Neural cell (in vitro differentiated cells): ENCODE measurements at regions not wholly inside any gene's neighbourhood (a gene's known extent, or its start where the extent isn't known, plus 50 kb on each side); places are given as distances from the start of the nearest gene placed in this dataset.

Source experiments
- EP300 ChIP-seq: fragments of 450-650 bp; conservative IDR thresholded peaks from 2 replicates; pipeline ENCODE4 v1.6.1; 2014; ENCODE audit warnings: antibody characterized with exemption, mild to moderate bottlenecking, moderate library complexity; ENCODE audit not compliant: poor library complexity, severe bottlenecking
- EZH2 ChIP-seq: fragments of 200-600, 300-800 bp; shearing (Covaris generic), sonication (generic); IDR thresholded peaks from 2 replicates; pipeline ENCODE4 v1.6.1; 2014; ENCODE audit warnings: antibody characterized with exemption, low read length, borderline replicate concordance, mild to moderate bottlenecking; ENCODE audit not compliant: insufficient read depth, poor library complexity, severe bottlenecking
- MXI1 ChIP-seq: fragments of 450-650 bp; conservative IDR thresholded peaks from 2 replicates; pipeline ENCODE4 v1.6.1; 2014; ENCODE audit warnings: antibody characterized with exemption, mild to moderate bottlenecking; ENCODE audit not compliant: poor library complexity, severe bottlenecking
- POLR2AphosphoS5 ChIP-seq: IDR thresholded peaks from 2 replicates; pipeline ENCODE4 v1.6.1; 2012
- RAD21 ChIP-seq: fragments of 450-650 bp; conservative IDR thresholded peaks from 2 replicates; pipeline ENCODE4 v1.6.1; 2014; ENCODE audit warnings: antibody characterized with exemption, mild to moderate bottlenecking, moderate library complexity
- SMC3 ChIP-seq: fragments of 450-650 bp; conservative IDR thresholded peaks from 2 replicates; pipeline ENCODE4 v1.6.1; 2014; ENCODE audit warnings: antibody characterized with exemption, mild to moderate bottlenecking, moderate library complexity; ENCODE audit not compliant: poor library complexity
- TAF1 ChIP-seq: IDR thresholded peaks from 2 replicates; pipeline ENCODE4 v1.6.1; 2012; ENCODE audit warnings: low read depth
- TF ChIP-seq, protein P1 (sequence below): fragments of 450-650 bp; IDR thresholded peaks from 2 replicates; pipeline ENCODE4 v1.5.1; 2014; ENCODE audit warnings: antibody characterized with exemption, mild to moderate bottlenecking, moderate library complexity; ENCODE audit not compliant: poor library complexity, severe bottlenecking
- TF ChIP-seq, protein P2 (sequence below): IDR thresholded peaks from 2 replicates; pipeline ENCODE4 v1.6.1; 2012; ENCODE audit warnings: borderline replicate concordance

DNA sequence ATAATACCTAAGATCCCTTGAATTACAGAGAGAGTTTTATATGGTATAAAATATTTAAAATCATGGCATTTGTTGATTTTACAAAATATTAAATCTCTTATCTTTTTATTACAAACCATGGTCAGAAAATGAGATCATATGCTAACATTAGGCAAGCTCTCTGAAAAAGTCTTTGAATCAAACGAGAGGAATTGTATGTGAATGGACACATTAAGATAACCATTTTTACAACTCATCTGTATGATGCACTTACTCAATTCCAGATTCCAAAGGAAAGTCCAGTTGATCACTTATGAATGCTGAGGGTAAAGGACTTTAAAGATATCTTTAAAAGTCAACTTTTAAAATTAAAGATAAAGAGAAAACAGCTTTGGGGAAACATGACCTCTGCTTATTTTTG lies 83.5 kb upstream of the LUZP2 start:
- TF ChIP-seq, protein P1, sequence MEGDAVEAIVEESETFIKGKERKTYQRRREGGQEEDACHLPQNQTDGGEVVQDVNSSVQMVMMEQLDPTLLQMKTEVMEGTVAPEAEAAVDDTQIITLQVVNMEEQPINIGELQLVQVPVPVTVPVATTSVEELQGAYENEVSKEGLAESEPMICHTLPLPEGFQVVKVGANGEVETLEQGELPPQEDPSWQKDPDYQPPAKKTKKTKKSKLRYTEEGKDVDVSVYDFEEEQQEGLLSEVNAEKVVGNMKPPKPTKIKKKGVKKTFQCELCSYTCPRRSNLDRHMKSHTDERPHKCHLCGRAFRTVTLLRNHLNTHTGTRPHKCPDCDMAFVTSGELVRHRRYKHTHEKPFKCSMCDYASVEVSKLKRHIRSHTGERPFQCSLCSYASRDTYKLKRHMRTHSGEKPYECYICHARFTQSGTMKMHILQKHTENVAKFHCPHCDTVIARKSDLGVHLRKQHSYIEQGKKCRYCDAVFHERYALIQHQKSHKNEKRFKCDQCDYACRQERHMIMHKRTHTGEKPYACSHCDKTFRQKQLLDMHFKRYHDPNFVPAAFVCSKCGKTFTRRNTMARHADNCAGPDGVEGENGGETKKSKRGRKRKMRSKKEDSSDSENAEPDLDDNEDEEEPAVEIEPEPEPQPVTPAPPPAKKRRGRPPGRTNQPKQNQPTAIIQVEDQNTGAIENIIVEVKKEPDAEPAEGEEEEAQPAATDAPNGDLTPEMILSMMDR: no peak
- TF ChIP-seq EP300 (no peak), EZH2 (no peak), RAD21 (no peak), POLR2AphosphoS5 (no peak), SMC3 (no peak), MXI1 (no peak), TAF1 (no peak)
- TF ChIP-seq, protein P2, sequence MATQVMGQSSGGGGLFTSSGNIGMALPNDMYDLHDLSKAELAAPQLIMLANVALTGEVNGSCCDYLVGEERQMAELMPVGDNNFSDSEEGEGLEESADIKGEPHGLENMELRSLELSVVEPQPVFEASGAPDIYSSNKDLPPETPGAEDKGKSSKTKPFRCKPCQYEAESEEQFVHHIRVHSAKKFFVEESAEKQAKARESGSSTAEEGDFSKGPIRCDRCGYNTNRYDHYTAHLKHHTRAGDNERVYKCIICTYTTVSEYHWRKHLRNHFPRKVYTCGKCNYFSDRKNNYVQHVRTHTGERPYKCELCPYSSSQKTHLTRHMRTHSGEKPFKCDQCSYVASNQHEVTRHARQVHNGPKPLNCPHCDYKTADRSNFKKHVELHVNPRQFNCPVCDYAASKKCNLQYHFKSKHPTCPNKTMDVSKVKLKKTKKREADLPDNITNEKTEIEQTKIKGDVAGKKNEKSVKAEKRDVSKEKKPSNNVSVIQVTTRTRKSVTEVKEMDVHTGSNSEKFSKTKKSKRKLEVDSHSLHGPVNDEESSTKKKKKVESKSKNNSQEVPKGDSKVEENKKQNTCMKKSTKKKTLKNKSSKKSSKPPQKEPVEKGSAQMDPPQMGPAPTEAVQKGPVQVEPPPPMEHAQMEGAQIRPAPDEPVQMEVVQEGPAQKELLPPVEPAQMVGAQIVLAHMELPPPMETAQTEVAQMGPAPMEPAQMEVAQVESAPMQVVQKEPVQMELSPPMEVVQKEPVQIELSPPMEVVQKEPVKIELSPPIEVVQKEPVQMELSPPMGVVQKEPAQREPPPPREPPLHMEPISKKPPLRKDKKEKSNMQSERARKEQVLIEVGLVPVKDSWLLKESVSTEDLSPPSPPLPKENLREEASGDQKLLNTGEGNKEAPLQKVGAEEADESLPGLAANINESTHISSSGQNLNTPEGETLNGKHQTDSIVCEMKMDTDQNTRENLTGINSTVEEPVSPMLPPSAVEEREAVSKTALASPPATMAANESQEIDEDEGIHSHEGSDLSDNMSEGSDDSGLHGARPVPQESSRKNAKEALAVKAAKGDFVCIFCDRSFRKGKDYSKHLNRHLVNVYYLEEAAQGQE: no peak
